ENCODE measurements at regions not wholly inside any gene's neighbourhood (a gene's known extent, or its start where the extent isn't known, plus 50 kb on each side); places are given as distances from the start of the nearest gene placed in this dataset.

DNA sequence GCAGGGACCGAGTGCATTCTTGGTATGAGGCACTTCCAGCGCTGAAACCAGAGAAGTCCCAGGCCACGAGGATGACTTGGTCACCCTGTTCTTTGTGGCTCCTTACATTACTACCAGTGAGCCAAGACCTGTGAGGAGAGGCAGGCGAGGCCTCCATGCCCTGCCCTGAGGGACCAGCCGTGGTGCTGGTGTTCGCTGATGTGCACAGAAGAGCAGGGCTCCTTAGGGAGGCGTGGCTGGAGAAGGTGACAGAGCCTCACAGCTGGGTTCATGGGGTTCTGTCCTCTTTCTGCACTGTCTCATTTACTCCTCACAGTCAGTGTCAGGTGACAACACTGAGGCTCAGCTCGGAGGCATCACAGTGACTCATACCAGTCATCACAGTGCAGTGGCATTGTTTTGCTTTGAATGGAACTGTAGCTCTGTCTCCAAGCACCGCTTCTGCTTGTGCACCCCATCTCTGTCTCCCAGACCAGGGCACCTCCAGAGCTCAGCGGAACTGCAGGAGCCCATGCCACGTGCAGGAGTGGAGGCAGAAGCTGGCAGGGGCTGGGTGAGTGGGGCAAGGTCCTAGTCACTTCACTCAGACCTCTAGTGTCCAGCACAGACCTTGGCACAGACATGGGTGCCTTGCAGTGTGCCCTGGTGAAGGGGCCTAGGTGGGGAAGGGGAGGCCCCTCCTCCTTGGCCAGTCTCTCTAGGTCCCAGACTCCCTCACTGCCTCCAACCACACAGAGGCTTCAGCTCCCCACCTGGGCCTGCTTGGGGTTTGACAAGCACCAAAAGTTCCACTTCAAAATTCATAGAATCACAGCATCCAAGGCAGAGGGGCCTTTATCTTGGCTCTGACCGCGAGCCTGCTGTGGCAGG, 310.9 kb downstream of the MATN1 start:
- TF ChIP-seq SUZ12 (IDR thresholded peaks at IDR 0.05; ENCODE audit: extremely low read depth, insufficient read depth, insufficient read length), result no peak
- no peak for TF ChIP-seq YY1 (IDR thresholded peaks at IDR 0.05; ENCODE audit: insufficient read depth, insufficient read length)

All from NT2/D1 (cell line).